ENCODE measurements at regions not wholly inside any gene's neighbourhood (a gene's known extent, or its start where the extent isn't known, plus 50 kb on each side); places are given as distances from the start of the nearest gene placed in this dataset.
"Not testable (repeated sequence)": the region's sequence is repeated elsewhere in the genome, so short reads cannot be mapped to it uniquely, and the experiment has no call there.

GRCh38 chr3:30443756-30444673 lies 162.4 kb upstream of the TGFBR2 start:
- H3K27ac ChIP-seq = no peak overlapping the region
- no peak for TF ChIP-seq CTCF (IDR thresholded peaks at IDR 0.05)
- TF ChIP-seq ZFX (IDR thresholded peaks at IDR 0.05; ENCODE audit: borderline replicate concordance) = no peak

GRCh38 chr3:30448450-30449289 lies 157.7 kb upstream of the TGFBR2 start:
- TF ChIP-seq ZFX (IDR thresholded peaks at IDR 0.05; ENCODE audit: borderline replicate concordance) (no peak), CTCF (IDR thresholded peaks at IDR 0.05) (no peak)
- H3K27ac ChIP-seq = no peak overlapping the region

GRCh38 chr3:30449290-30449632 lies 157.1 kb upstream of the TGFBR2 start:
- no peak overlapping the region for H3K27ac ChIP-seq
- TF ChIP-seq CTCF (IDR thresholded peaks at IDR 0.05) (no peak), ZFX (IDR thresholded peaks at IDR 0.05; ENCODE audit: borderline replicate concordance) (no peak)

- TF ChIP-seq CTCF (IDR thresholded peaks at IDR 0.05) (no peak), ZFX (IDR thresholded peaks at IDR 0.05; ENCODE audit: borderline replicate concordance) (no peak)
Observed at GRCh38 chr3:30452446-30452845, 154.0 kb upstream of the TGFBR2 start.

GRCh38 chr3:30453360-30454039 lies 152.9 kb upstream of the TGFBR2 start:
- TF ChIP-seq ZFX (IDR thresholded peaks at IDR 0.05; ENCODE audit: borderline replicate concordance) (no peak), CTCF (IDR thresholded peaks at IDR 0.05) (no peak)
- H3K27ac ChIP-seq = no peak overlapping the region

More at GRCh38 chr3:30452446-30452845, 154.0 kb upstream of the TGFBR2 start:
- H3K27ac ChIP-seq = no peak overlapping the region

- no peak for TF ChIP-seq ZFX (IDR thresholded peaks at IDR 0.05; ENCODE audit: borderline replicate concordance)
- no peak for TF ChIP-seq CTCF (IDR thresholded peaks at IDR 0.05)
- H3K27ac ChIP-seq = no peak overlapping the region
Observed at GRCh38 chr3:30454636-30455035, 151.8 kb upstream of the TGFBR2 start.

DNA sequence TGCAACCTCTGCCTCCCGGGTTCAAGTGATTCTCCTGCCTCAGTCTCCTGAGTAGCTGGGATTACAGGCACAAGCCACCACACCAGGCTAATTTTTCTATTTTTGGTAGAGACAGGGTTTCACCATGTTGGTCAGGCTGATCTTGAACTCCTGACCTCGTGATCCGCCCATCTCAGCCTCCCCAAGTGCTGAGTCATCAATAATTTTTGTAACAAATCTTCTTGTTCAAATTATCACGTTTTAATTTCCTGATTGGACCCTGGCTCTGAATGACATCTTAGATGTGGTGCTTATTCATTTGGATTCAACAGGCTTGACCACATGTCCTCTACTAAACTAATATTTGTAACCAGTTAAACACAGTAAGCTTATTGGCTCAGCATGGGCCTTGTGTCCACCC lies 151.3 kb upstream of the TGFBR2 start:
- H3K27ac ChIP-seq = not testable (repeated sequence)

Data from 22Rv1 (cell line).